Mucosa of rectum (tissue), 2 donors: ENCODE measurements at regions not wholly inside any gene's neighbourhood (a gene's known extent, or its start where the extent isn't known, plus 50 kb on each side); places are given as distances from the start of the nearest gene placed in this dataset.

Experiments
- H3K27ac ChIP-seq, 2 donors: one replicate each; pipeline ENCODE4 v1.7.0; 2013; ENCODE audit warnings: inconsistent platforms in 2 of 2, low read depth in 2 of 2, low read length in 2 of 2
- H3K27me3 ChIP-seq, 2 donors: one replicate each; pipeline ENCODE4 v1.7.0; 2013; ENCODE audit warnings: low read length in 2 of 2; ENCODE audit not compliant: control insufficient read depth in 2 of 2, insufficient read depth in 2 of 2
- H3K36me3 ChIP-seq, 2 donors: one replicate each; pipeline ENCODE4 v1.7.0; 2013; ENCODE audit warnings: low read length in 2 of 2; ENCODE audit not compliant: control insufficient read depth in 2 of 2, insufficient read depth in 2 of 2
- H3K4me1 ChIP-seq, 2 donors: one replicate each; pipeline ENCODE4 v1.7.0; 2013; ENCODE audit warnings: low read length in 2 of 2, mild to moderate bottlenecking in 1 of 2; ENCODE audit not compliant: control insufficient read depth in 2 of 2, insufficient read depth in 2 of 2
- H3K4me3 ChIP-seq, 2 donors: one replicate each; pipeline ENCODE4 v1.7.0; 2013; ENCODE audit warnings: low read length in 2 of 2
- H3K9ac ChIP-seq, 2 donors: one replicate each; pipeline ENCODE4 v1.7.0; 2013; ENCODE audit warnings: low read length in 2 of 2, low read depth in 1 of 2, mild to moderate bottlenecking in 1 of 2
- H3K9me3 ChIP-seq, 2 donors: one replicate each; pipeline ENCODE4 v1.7.0; 2013; ENCODE audit warnings: low read length in 2 of 2; ENCODE audit not compliant: control insufficient read depth in 2 of 2
- donor health status: healthy.
- donor health status: Normal muscosa, but diverticular disease.

GRCh38 chr2:126385441-126385840 is 270.5 kb upstream of the GYPC start:
- Histone ChIP-seq H3K36me3 (no peaks in the 10 kb centered on the region), H3K27ac (no peak overlapping the region), H3K4me1 (no peaks in the 10 kb centered on the region), H3K27me3 (no peaks in the 10 kb centered on the region), H3K4me3 (no peak overlapping the region), H3K9ac (no peak overlapping the region), H3K9me3 (no peaks in the 10 kb centered on the region)

GRCh38 chr2:126385983-126386382 is 270.0 kb upstream of the GYPC start:
- no peak overlapping the region for H3K27ac ChIP-seq
- H3K4me3 ChIP-seq: no peak overlapping the region
- H3K9me3 ChIP-seq: no peaks in the 10 kb centered on the region
- H3K27me3 ChIP-seq: no peaks in the 10 kb centered on the region
- H3K36me3 ChIP-seq: no peaks in the 10 kb centered on the region
- H3K4me1 ChIP-seq: no peaks in the 10 kb centered on the region
- H3K9ac ChIP-seq: no peak overlapping the region

- H3K4me1 ChIP-seq: no peaks in the 10 kb centered on the region
- no peaks in the 10 kb centered on the region for H3K36me3 ChIP-seq
- H3K27me3 ChIP-seq: no peaks in the 10 kb centered on the region
- no peak overlapping the region for H3K4me3 ChIP-seq
- H3K27ac ChIP-seq: no peak overlapping the region
- no peaks in the 10 kb centered on the region for H3K9me3 ChIP-seq
- no peak overlapping the region for H3K9ac ChIP-seq
Observed at GRCh38 chr2:126389446-126389845, 266.5 kb upstream of the GYPC start.

DNA sequence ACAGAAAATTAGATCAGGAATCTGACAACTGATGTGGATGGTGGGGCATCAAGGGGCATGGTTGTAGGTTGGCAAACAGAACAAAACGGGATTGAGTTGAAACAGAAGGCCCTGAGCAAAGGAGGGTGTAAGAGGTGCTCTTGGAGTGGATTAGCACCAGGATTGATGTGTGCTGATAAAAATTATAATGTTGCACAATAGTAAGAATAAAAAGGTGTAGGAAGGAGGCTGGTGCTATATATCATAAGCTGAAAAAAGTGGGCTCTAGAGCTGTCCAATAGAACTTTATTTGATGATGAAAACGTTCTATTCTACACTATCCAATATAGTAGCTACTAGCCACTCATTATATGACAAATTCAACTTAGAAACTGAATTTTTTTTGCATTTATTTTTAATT is 263.1 kb upstream of the GYPC start:
- Histone ChIP-seq H3K36me3 (no peaks in the 10 kb centered on the region), H3K4me3 (no peak overlapping the region), H3K4me1 (no peaks in the 10 kb centered on the region), H3K9ac (no peak overlapping the region), H3K27ac (no peak overlapping the region), H3K27me3 (no peaks in the 10 kb centered on the region), H3K9me3 (no peaks in the 10 kb centered on the region)

- no peak overlapping the region for H3K4me3 ChIP-seq
- no peaks in the 10 kb centered on the region for H3K36me3 ChIP-seq
- H3K9ac ChIP-seq: no peak overlapping the region
- no peaks in the 10 kb centered on the region for H3K9me3 ChIP-seq
- H3K27ac ChIP-seq: no peak overlapping the region
- no peaks in the 10 kb centered on the region for H3K27me3 ChIP-seq
- H3K4me1 ChIP-seq: no peaks in the 10 kb centered on the region
Observed at GRCh38 chr2:126399001-126399400, 257.0 kb upstream of the GYPC start.

GRCh38 chr2:126403039-126403628 is 252.8 kb upstream of the GYPC start:
- H3K27ac ChIP-seq: no peak overlapping the region
- H3K36me3 ChIP-seq: no peaks in the 10 kb centered on the region
- no peaks in the 10 kb centered on the region for H3K4me1 ChIP-seq
- H3K27me3 ChIP-seq: no peaks in the 10 kb centered on the region
- no peak overlapping the region for H3K4me3 ChIP-seq
- H3K9me3 ChIP-seq: no peaks in the 10 kb centered on the region
- no peak overlapping the region for H3K9ac ChIP-seq

DNA sequence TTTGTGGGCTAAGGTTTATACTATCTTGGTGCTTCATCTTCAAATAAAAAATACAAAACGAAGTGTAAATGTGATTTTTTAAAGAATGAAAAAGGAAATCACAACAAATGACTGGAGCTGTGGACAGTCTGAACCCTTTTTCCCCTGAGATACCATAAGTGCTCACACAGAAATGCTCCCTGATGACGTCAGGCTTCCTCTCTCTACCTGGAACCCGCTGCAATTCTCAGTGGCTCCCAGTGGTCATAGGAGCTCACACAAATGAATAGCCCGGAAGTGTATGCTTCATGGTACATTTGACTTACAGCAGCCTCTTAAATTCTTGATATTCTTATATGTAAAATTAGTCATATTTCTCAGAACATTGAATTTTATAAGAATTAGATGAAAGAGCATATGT is 249.7 kb upstream of the GYPC start:
- Histone ChIP-seq H3K9ac (no peak overlapping the region), H3K36me3 (no peaks in the 10 kb centered on the region)

GRCh38 chr2:126408671-126409070 is 247.3 kb upstream of the GYPC start:
- no peaks in the 10 kb centered on the region for H3K4me1 ChIP-seq
- H3K9ac ChIP-seq: no peak overlapping the region
- no peak overlapping the region for H3K27ac ChIP-seq
- no peak overlapping the region for H3K4me3 ChIP-seq
- no peaks in the 10 kb centered on the region for H3K36me3 ChIP-seq
- no peaks in the 10 kb centered on the region for H3K9me3 ChIP-seq
- no peaks in the 10 kb centered on the region for H3K27me3 ChIP-seq

More for the DNA sequence above, 249.7 kb upstream of the GYPC start:
- Histone ChIP-seq H3K27ac (no peak overlapping the region), H3K4me1 (no peaks in the 10 kb centered on the region), H3K27me3 (no peaks in the 10 kb centered on the region), H3K9me3 (no peaks in the 10 kb centered on the region), H3K4me3 (no peak overlapping the region)

- no peak overlapping the region for H3K4me3 ChIP-seq
- no peak overlapping the region for H3K27ac ChIP-seq
- H3K27me3 ChIP-seq: no peaks in the 10 kb centered on the region
- no peaks in the 10 kb centered on the region for H3K4me1 ChIP-seq
- H3K9ac ChIP-seq: no peak overlapping the region
- H3K36me3 ChIP-seq: no peaks in the 10 kb centered on the region
- H3K9me3 ChIP-seq: no peaks in the 10 kb centered on the region
Observed at GRCh38 chr2:126409850-126410249, 246.1 kb upstream of the GYPC start.

GRCh38 chr2:126413079-126413478 is 242.9 kb upstream of the GYPC start:
- no peaks in the 10 kb centered on the region for H3K4me1 ChIP-seq
- no peak overlapping the region for H3K4me3 ChIP-seq
- H3K9me3 ChIP-seq: no peaks in the 10 kb centered on the region
- H3K27me3 ChIP-seq: no peaks in the 10 kb centered on the region
- no peak overlapping the region for H3K9ac ChIP-seq
- H3K36me3 ChIP-seq: no peaks in the 10 kb centered on the region
- H3K27ac ChIP-seq: no peak overlapping the region

GRCh38 chr2:126419403-126419802 is 236.6 kb upstream of the GYPC start:
- Histone ChIP-seq H3K36me3 (no peaks in the 10 kb centered on the region), H3K4me3 (no peak overlapping the region), H3K27me3 (no peaks in the 10 kb centered on the region), H3K9me3 (no peaks in the 10 kb centered on the region), H3K27ac (no peak overlapping the region), H3K4me1 (no peaks in the 10 kb centered on the region), H3K9ac (no peak overlapping the region)
